ENCODE measurements at regions not wholly inside any gene's neighbourhood (a gene's known extent, or its start where the extent isn't known, plus 50 kb on each side); places are given as distances from the start of the nearest gene placed in this dataset.

- no peak overlapping the region for H3K27ac ChIP-seq (ENCODE audit: low read depth, low read length)
- no peaks in the 10 kb centered on the region for H3K36me3 ChIP-seq (ENCODE audit: insufficient read depth, low read length)
- no peak overlapping the region for H3K4me3 ChIP-seq (ENCODE audit: low read length)
- H3K4me1 ChIP-seq (ENCODE audit: insufficient read depth, low read length) = no peaks in the 10 kb centered on the region
- H3K9ac ChIP-seq (ENCODE audit: low read depth, low read length) = no peak overlapping the region
- H3K9me3 ChIP-seq (ENCODE audit: insufficient read depth, low read depth, low read length) = no peaks in the 10 kb centered on the region
- no peaks in the 10 kb centered on the region for H3K27me3 ChIP-seq (ENCODE audit: insufficient read depth, low read length)
- 92% methylated on average over 1 of the region's 1 CpG for WGBS
Measured at GRCh38 chr4:98758182-98758581, 99.8 kb upstream of the TSPAN5 start.

GRCh38 chr4:98754736-98755135 lies 96.3 kb upstream of the TSPAN5 start:
- Histone ChIP-seq H3K9me3 (ENCODE audit: insufficient read depth, low read depth, low read length) (no peaks in the 10 kb centered on the region), H3K4me1 (ENCODE audit: insufficient read depth, low read length) (no peaks in the 10 kb centered on the region), H3K27me3 (ENCODE audit: insufficient read depth, low read length) (no peaks in the 10 kb centered on the region), H3K4me3 (ENCODE audit: low read length) (no peak overlapping the region), H3K9ac (ENCODE audit: low read depth, low read length) (no peak overlapping the region), H3K36me3 (ENCODE audit: insufficient read depth, low read length) (no peaks in the 10 kb centered on the region), H3K27ac (ENCODE audit: low read depth, low read length) (no peak overlapping the region)
- WGBS = 67% methylated on average over 1 of the region's 1 CpG

GRCh38 chr4:98749206-98749605 lies 90.8 kb upstream of the TSPAN5 start:
- Histone ChIP-seq H3K4me3 (ENCODE audit: low read length) (no peak overlapping the region), H3K9ac (ENCODE audit: low read depth, low read length) (no peak overlapping the region), H3K4me1 (ENCODE audit: insufficient read depth, low read length) (peaks cover 3% of the 10 kb centered on the region; the same call in 1 of the 2 replicates), H3K27ac (ENCODE audit: low read depth, low read length) (no peak overlapping the region), H3K9me3 (ENCODE audit: insufficient read depth, low read depth, low read length) (no peaks in the 10 kb centered on the region), H3K36me3 (ENCODE audit: insufficient read depth, low read length) (no peaks in the 10 kb centered on the region), H3K27me3 (ENCODE audit: insufficient read depth, low read length) (no peaks in the 10 kb centered on the region)

- no peak overlapping the region for H3K9ac ChIP-seq (ENCODE audit: low read depth, low read length)
- H3K27ac ChIP-seq (ENCODE audit: low read depth, low read length) = no peak overlapping the region
- H3K9me3 ChIP-seq (ENCODE audit: insufficient read depth, low read depth, low read length) = no peaks in the 10 kb centered on the region
- H3K4me1 ChIP-seq (ENCODE audit: insufficient read depth, low read length) = peaks cover 3% of the 10 kb centered on the region; the same call in 1 of the 2 replicates
- H3K4me3 ChIP-seq (ENCODE audit: low read length) = no peak overlapping the region
- H3K27me3 ChIP-seq (ENCODE audit: insufficient read depth, low read length) = no peaks in the 10 kb centered on the region
- H3K36me3 ChIP-seq (ENCODE audit: insufficient read depth, low read length) = no peaks in the 10 kb centered on the region
- 97% methylated on average over 2 of the region's 2 CpGs for WGBS
Measured at GRCh38 chr4:98748609-98749008, 90.2 kb upstream of the TSPAN5 start.

- H3K4me1 ChIP-seq (ENCODE audit: insufficient read depth, low read length) = peaks cover 3% of the 10 kb centered on the region; the same call in 1 of the 2 replicates
- H3K9me3 ChIP-seq (ENCODE audit: insufficient read depth, low read depth, low read length) = no peaks in the 10 kb centered on the region
- H3K36me3 ChIP-seq (ENCODE audit: insufficient read depth, low read length) = no peaks in the 10 kb centered on the region
- 52% methylated on average over 7 of the region's 7 CpGs for WGBS
- H3K27ac ChIP-seq (ENCODE audit: low read depth, low read length) = peak overlapping the region; percentile 8; the same call in 1 of the 2 replicates
- H3K27me3 ChIP-seq (ENCODE audit: insufficient read depth, low read length) = no peaks in the 10 kb centered on the region
- no peak overlapping the region for H3K9ac ChIP-seq (ENCODE audit: low read depth, low read length)
- H3K4me3 ChIP-seq (ENCODE audit: low read length) = no peak overlapping the region
Measured at GRCh38 chr4:98747393-98748091, 89.1 kb upstream of the TSPAN5 start.

GRCh38 chr4:98746936-98747335 lies 88.5 kb upstream of the TSPAN5 start:
- 89% methylated on average over 4 of the region's 4 CpGs for WGBS
- H3K27me3 ChIP-seq (ENCODE audit: insufficient read depth, low read length) = no peaks in the 10 kb centered on the region
- H3K27ac ChIP-seq (ENCODE audit: low read depth, low read length) = no peak overlapping the region; the same call in 1 of the 2 replicates
- no peak overlapping the region for H3K9ac ChIP-seq (ENCODE audit: low read depth, low read length)
- no peak overlapping the region for H3K4me3 ChIP-seq (ENCODE audit: low read length)
- no peaks in the 10 kb centered on the region for H3K9me3 ChIP-seq (ENCODE audit: insufficient read depth, low read depth, low read length)
- no peaks in the 10 kb centered on the region for H3K36me3 ChIP-seq (ENCODE audit: insufficient read depth, low read length)
- H3K4me1 ChIP-seq (ENCODE audit: insufficient read depth, low read length) = peaks cover 3% of the 10 kb centered on the region; the same call in 1 of the 2 replicates

GRCh38 chr4:98746530-98746929 lies 88.1 kb upstream of the TSPAN5 start:
- Histone ChIP-seq H3K9ac (ENCODE audit: low read depth, low read length) (no peak overlapping the region), H3K9me3 (ENCODE audit: insufficient read depth, low read depth, low read length) (no peaks in the 10 kb centered on the region), H3K4me3 (ENCODE audit: low read length) (no peak overlapping the region), H3K27ac (ENCODE audit: low read depth, low read length) (no peak overlapping the region), H3K27me3 (ENCODE audit: insufficient read depth, low read length) (no peaks in the 10 kb centered on the region), H3K4me1 (ENCODE audit: insufficient read depth, low read length) (peaks cover 3% of the 10 kb centered on the region; the same call in 1 of the 2 replicates), H3K36me3 (ENCODE audit: insufficient read depth, low read length) (no peaks in the 10 kb centered on the region)
- 100% methylated on average over 1 of the region's 1 CpG for WGBS

GRCh38 chr4:98745366-98745765 lies 87.0 kb upstream of the TSPAN5 start:
- Histone ChIP-seq H3K4me1 (ENCODE audit: insufficient read depth, low read length) (peaks cover 3% of the 10 kb centered on the region; the same call in 1 of the 2 replicates), H3K4me3 (ENCODE audit: low read length) (no peak overlapping the region), H3K9ac (ENCODE audit: low read depth, low read length) (no peak overlapping the region), H3K9me3 (ENCODE audit: insufficient read depth, low read depth, low read length) (no peaks in the 10 kb centered on the region), H3K27me3 (ENCODE audit: insufficient read depth, low read length) (no peaks in the 10 kb centered on the region), H3K36me3 (ENCODE audit: insufficient read depth, low read length) (no peaks in the 10 kb centered on the region), H3K27ac (ENCODE audit: low read depth, low read length) (no peak overlapping the region)
- WGBS = 63% methylated on average over 3 of the region's 3 CpGs

- Histone ChIP-seq H3K4me3 (ENCODE audit: low read length) (no peak overlapping the region), H3K27ac (ENCODE audit: low read depth, low read length) (no peak overlapping the region), H3K27me3 (ENCODE audit: insufficient read depth, low read length) (no peaks in the 10 kb centered on the region), H3K36me3 (ENCODE audit: insufficient read depth, low read length) (no peaks in the 10 kb centered on the region), H3K9ac (ENCODE audit: low read depth, low read length) (no peak overlapping the region), H3K4me1 (ENCODE audit: insufficient read depth, low read length) (peaks cover 3% of the 10 kb centered on the region; the same call in 1 of the 2 replicates), H3K9me3 (ENCODE audit: insufficient read depth, low read depth, low read length) (no peaks in the 10 kb centered on the region)
- 93% methylated on average over 4 of the region's 4 CpGs for WGBS
Measured at GRCh38 chr4:98744372-98745150, 86.2 kb upstream of the TSPAN5 start.

- peaks cover 2% of the 10 kb centered on the region; the same call in 1 of the 2 replicates for H3K4me1 ChIP-seq (ENCODE audit: insufficient read depth, low read length)
- no peak overlapping the region for H3K27ac ChIP-seq (ENCODE audit: low read depth, low read length)
- no peaks in the 10 kb centered on the region for H3K9me3 ChIP-seq (ENCODE audit: insufficient read depth, low read depth, low read length)
- H3K27me3 ChIP-seq (ENCODE audit: insufficient read depth, low read length) = no peaks in the 10 kb centered on the region
- H3K36me3 ChIP-seq (ENCODE audit: insufficient read depth, low read length) = no peaks in the 10 kb centered on the region
- H3K4me3 ChIP-seq (ENCODE audit: low read length) = no peak overlapping the region
- no peak overlapping the region for H3K9ac ChIP-seq (ENCODE audit: low read depth, low read length)
- whole genome bisulfite sequencing = 87% methylated on average over 7 of the region's 7 CpGs
Measured at GRCh38 chr4:98741952-98742351, 83.5 kb upstream of the TSPAN5 start.

GRCh38 chr4:98739751-98740150 lies 81.3 kb upstream of the TSPAN5 start:
- Histone ChIP-seq H3K9me3 (ENCODE audit: insufficient read depth, low read depth, low read length) (no peaks in the 10 kb centered on the region), H3K4me1 (ENCODE audit: insufficient read depth, low read length) (no peaks in the 10 kb centered on the region), H3K27me3 (ENCODE audit: insufficient read depth, low read length) (no peaks in the 10 kb centered on the region), H3K9ac (ENCODE audit: low read depth, low read length) (no peak overlapping the region), H3K27ac (ENCODE audit: low read depth, low read length) (no peak overlapping the region), H3K36me3 (ENCODE audit: insufficient read depth, low read length) (no peaks in the 10 kb centered on the region), H3K4me3 (ENCODE audit: low read length) (no peak overlapping the region)
- WGBS = 86% methylated on average over 3 of the region's 6 CpGs

Measured in HUES64 (cell line).